ENCODE measurements at regions not wholly inside any gene's neighbourhood (a gene's known extent, or its start where the extent isn't known, plus 50 kb on each side); places are given as distances from the start of the nearest gene placed in this dataset.

DNA sequence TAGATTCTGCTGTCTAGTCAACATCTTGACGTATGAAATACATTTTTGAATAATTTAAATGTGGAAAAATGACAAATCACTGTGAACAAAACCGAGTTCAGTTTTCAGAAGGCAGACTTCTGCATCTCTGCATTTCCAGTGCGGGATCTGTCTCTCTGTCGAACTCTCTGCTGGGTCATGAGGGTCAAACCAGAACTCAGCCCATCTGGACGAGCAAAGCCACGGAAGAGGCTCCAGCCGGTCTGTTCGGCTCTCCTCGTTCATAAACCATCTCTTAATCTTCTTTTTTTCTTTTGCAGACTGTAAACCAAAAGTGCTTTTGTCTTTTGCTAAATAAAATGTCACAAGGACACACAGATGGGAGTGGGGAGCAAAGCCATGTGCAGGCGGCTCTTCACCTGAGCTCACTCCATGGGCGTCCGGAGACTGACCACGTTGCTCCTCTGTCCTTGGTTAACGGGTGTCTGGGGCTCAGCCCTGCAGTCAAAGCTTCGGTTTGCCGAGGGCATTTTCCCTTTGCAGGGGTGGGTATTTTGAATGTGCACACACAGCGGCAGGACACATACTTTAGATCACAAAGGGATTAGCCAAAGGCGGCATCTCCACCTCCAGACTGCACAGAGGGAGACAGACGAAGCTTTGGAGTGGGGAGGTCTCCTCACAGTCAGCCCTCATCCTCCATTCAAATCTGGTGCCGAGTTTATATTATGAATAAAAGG lies 737.9 kb upstream of the SALL3 start:
- H3K36me3 ChIP-seq (ENCODE audit: low read depth, missing control alignments) = no peaks in the 10 kb centered on the region
- intact Hi-C loops (cut with DNase I; ENCODE audit: low total_unique reads) = no loop called here
- no peaks in the 10 kb centered on the region for H3K4me1 ChIP-seq
- no peak overlapping the region for H3K4me3 ChIP-seq
- H3K27me3 ChIP-seq = no peaks in the 10 kb centered on the region
- H3K27ac ChIP-seq = no peak overlapping the region
- WGBS, 2 donors = 23 to 38% methylated on average over 20 of the region's 20 CpGs
- no peaks in the 10 kb centered on the region for H3K9me3 ChIP-seq
- TF ChIP-seq, protein P1, sequence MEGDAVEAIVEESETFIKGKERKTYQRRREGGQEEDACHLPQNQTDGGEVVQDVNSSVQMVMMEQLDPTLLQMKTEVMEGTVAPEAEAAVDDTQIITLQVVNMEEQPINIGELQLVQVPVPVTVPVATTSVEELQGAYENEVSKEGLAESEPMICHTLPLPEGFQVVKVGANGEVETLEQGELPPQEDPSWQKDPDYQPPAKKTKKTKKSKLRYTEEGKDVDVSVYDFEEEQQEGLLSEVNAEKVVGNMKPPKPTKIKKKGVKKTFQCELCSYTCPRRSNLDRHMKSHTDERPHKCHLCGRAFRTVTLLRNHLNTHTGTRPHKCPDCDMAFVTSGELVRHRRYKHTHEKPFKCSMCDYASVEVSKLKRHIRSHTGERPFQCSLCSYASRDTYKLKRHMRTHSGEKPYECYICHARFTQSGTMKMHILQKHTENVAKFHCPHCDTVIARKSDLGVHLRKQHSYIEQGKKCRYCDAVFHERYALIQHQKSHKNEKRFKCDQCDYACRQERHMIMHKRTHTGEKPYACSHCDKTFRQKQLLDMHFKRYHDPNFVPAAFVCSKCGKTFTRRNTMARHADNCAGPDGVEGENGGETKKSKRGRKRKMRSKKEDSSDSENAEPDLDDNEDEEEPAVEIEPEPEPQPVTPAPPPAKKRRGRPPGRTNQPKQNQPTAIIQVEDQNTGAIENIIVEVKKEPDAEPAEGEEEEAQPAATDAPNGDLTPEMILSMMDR (IDR thresholded peaks at IDR 0.05) = no peak
- no peak for TF ChIP-seq POLR2A (IDR thresholded peaks at IDR 0.05)
- DNase-seq = no peak

DNA sequence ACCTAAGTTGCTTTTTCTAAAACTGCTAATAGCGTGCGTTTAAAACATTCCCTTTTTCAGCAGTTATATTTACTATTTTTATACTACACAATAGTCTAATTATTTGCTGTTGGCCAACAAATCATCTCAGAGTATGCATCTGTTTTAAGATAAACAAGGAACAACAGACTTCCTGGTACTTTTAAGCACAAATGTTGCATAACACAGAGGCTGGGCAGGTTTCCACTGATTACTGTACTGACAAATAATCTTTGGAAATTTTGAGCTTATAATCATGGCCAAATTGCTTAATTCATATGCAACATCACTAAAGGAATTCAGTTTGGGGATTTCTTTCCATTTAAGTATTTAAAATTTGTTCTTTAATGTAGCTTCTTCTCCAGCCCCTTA lies 737.4 kb upstream of the SALL3 start:
- no peaks in the 10 kb centered on the region for H3K36me3 ChIP-seq (ENCODE audit: low read depth, missing control alignments)
- H3K27ac ChIP-seq = no peak overlapping the region
- no peaks in the 10 kb centered on the region for H3K4me1 ChIP-seq
- intact Hi-C loops (cut with DNase I; ENCODE audit: low total_unique reads) = no loop called here
- no peaks in the 10 kb centered on the region for H3K9me3 ChIP-seq
- TF ChIP-seq POLR2A (IDR thresholded peaks at IDR 0.05) = no peak
- H3K27me3 ChIP-seq = no peaks in the 10 kb centered on the region
- 26 to 31% methylated on average over 2 of the region's 2 CpGs for WGBS, 2 donors
- no peak overlapping the region for H3K4me3 ChIP-seq
- peak; percentile 46 for DNase-seq

DNA sequence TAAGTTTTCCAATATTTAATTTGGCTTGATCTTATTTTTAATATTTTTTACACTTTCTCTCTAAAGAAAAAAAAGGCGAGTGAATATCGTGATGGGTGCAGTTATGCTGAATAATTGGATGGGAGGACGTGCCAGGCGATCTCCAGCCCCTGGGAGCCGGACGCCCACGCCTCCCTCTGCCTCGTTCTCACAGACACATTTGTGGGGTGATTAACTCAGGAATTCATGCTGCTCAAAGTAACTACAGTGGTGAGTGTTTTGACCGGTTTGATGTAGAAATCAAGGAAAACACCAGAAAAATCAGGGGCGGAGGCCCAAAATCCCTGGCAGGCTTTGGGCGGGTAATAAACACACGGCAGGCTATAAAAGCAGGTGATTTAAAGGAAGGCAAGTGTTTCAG lies 736.8 kb upstream of the SALL3 start:
- WGBS, 2 donors = 43 to 47% methylated on average over 12 of the region's 12 CpGs
- H3K27ac ChIP-seq = no peak overlapping the region
- no peak for DNase-seq

DNA sequence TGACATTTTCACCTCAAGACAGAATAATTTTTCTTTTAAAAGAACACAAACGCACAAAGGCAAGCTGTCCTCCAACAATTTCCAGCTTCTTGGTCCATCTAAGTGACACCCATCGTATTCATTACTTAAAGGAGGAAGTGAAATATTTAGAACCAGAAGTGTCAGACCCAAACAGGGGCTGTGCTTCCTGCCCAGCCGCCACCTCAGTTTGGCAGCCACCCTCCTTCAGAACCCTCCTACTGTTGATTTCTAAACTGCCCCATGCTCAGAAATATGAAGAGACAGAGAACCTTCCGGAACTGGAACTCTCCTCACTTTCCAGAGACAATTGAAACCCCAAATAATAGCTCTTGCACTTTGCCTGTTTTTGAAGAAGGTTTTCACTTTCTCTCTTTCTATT lies 734.8 kb upstream of the SALL3 start:
- intact Hi-C loops (cut with DNase I; ENCODE audit: low total_unique reads) = no loop called here
- H3K27ac ChIP-seq = no peak overlapping the region
- TF ChIP-seq POLR2A (IDR thresholded peaks at IDR 0.05) = no peak
- TF ChIP-seq, protein P1 (IDR thresholded peaks at IDR 0.05) = no peak
- WGBS, 2 donors = 65 to 68% methylated on average over 4 of the region's 4 CpGs
- H3K9me3 ChIP-seq = no peaks in the 10 kb centered on the region
- H3K36me3 ChIP-seq (ENCODE audit: low read depth, missing control alignments) = no peaks in the 10 kb centered on the region
- H3K27me3 ChIP-seq = no peaks in the 10 kb centered on the region
- DNase-seq = no peak
- no peak overlapping the region for H3K4me3 ChIP-seq
- no peaks in the 10 kb centered on the region for H3K4me1 ChIP-seq

More for the DNA sequence above, 736.8 kb upstream of the SALL3 start:
- intact Hi-C loops (cut with DNase I; ENCODE audit: low total_unique reads) = no loop called here
- H3K36me3 ChIP-seq (ENCODE audit: low read depth, missing control alignments) = no peaks in the 10 kb centered on the region
- TF ChIP-seq, protein P1 (IDR thresholded peaks at IDR 0.05) = no peak
- no peak for TF ChIP-seq POLR2A (IDR thresholded peaks at IDR 0.05)
- H3K27me3 ChIP-seq = no peaks in the 10 kb centered on the region
- H3K4me3 ChIP-seq = no peak overlapping the region
- H3K9me3 ChIP-seq = no peaks in the 10 kb centered on the region
- no peaks in the 10 kb centered on the region for H3K4me1 ChIP-seq

DNA sequence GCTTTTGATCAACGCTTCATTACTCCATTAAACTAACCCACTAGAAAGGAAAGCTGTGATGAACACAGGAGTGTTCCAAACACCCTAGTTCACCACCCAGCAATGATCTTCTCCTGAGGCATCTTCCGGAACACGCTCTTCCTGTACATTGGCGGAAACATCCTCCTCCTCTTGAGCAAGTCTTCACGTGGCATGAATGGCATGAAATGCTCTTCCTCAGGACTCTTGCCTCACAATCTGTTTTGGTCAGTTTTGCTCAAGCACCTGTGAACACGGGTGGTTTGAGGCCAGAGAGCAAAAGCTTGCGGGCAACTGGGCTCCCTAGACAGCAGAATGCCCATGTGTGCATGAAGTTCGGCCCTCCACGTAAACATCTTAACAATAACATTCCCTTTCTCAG lies 734.2 kb upstream of the SALL3 start:
- no peak overlapping the region for H3K27ac ChIP-seq
- H3K4me1 ChIP-seq = no peaks in the 10 kb centered on the region
- intact Hi-C loops (cut with DNase I; ENCODE audit: low total_unique reads) = no loop called here
- no peak overlapping the region for H3K4me3 ChIP-seq
- no peaks in the 10 kb centered on the region for H3K36me3 ChIP-seq (ENCODE audit: low read depth, missing control alignments)
- DNase-seq = no peak
- 82 to 88% methylated on average over 9 of the region's 9 CpGs for WGBS, 2 donors
- no peak for TF ChIP-seq POLR2A (IDR thresholded peaks at IDR 0.05)
- TF ChIP-seq, protein P1 (IDR thresholded peaks at IDR 0.05) = no peak
- H3K27me3 ChIP-seq = no peaks in the 10 kb centered on the region
- no peaks in the 10 kb centered on the region for H3K9me3 ChIP-seq
